ENCODE measurements at regions not wholly inside any gene's neighbourhood (a gene's known extent, or its start where the extent isn't known, plus 50 kb on each side); places are given as distances from the start of the nearest gene placed in this dataset.

GRCh38 chr1:192862271-192862670, 53.4 kb downstream of the RGS2 start:
- Histone ChIP-seq H3K9me3 (ENCODE audit: control insufficient read depth, low read length) (no peaks in the 10 kb centered on the region), H3K4me3 (ENCODE audit: insufficient read depth, low read depth, low read length) (no peak overlapping the region), H3K27me3 (ENCODE audit: control insufficient read depth, insufficient read depth, low read length, poor library complexity, severe bottlenecking) (no peaks in the 10 kb centered on the region), H3K36me3 (ENCODE audit: control insufficient read depth, insufficient read depth, low read length) (no peaks in the 10 kb centered on the region), H3K4me1 (ENCODE audit: control insufficient read depth, insufficient read depth, low read length) (no peaks in the 10 kb centered on the region), H3K27ac (ENCODE audit: insufficient read depth, low read depth, low read length, poor library complexity, severe bottlenecking) (no peak overlapping the region)
- WGBS, 2 experiments, result 92 to 93% methylated on average over 1 of the region's 1 CpG

- WGBS, 2 experiments, result 89 to 93% methylated on average over 3 to 5 of the region's 5 CpGs
- H3K4me1 ChIP-seq (ENCODE audit: control insufficient read depth, insufficient read depth, low read length), result no peaks in the 10 kb centered on the region
- no peaks in the 10 kb centered on the region for H3K36me3 ChIP-seq (ENCODE audit: control insufficient read depth, insufficient read depth, low read length)
- no peaks in the 10 kb centered on the region for H3K27me3 ChIP-seq (ENCODE audit: control insufficient read depth, insufficient read depth, low read length, poor library complexity, severe bottlenecking)
- no peaks in the 10 kb centered on the region for H3K9me3 ChIP-seq (ENCODE audit: control insufficient read depth, low read length)
- no peak overlapping the region for H3K4me3 ChIP-seq (ENCODE audit: insufficient read depth, low read depth, low read length)
- H3K27ac ChIP-seq (ENCODE audit: insufficient read depth, low read depth, low read length, poor library complexity, severe bottlenecking), result no peak overlapping the region
These were observed 57.5 kb downstream of the RGS2 start for GRCh38 chr1:192866241-192866868.

GRCh38 chr1:192867180-192867579, 58.3 kb downstream of the RGS2 start:
- no peaks in the 10 kb centered on the region for H3K4me1 ChIP-seq (ENCODE audit: control insufficient read depth, insufficient read depth, low read length)
- no peaks in the 10 kb centered on the region for H3K27me3 ChIP-seq (ENCODE audit: control insufficient read depth, insufficient read depth, low read length, poor library complexity, severe bottlenecking)
- no peaks in the 10 kb centered on the region for H3K36me3 ChIP-seq (ENCODE audit: control insufficient read depth, insufficient read depth, low read length)
- no peak overlapping the region for H3K4me3 ChIP-seq (ENCODE audit: insufficient read depth, low read depth, low read length)
- 86% methylated on average over 2 to 3 of the region's 4 CpGs for WGBS, 2 experiments
- no peak overlapping the region for H3K27ac ChIP-seq (ENCODE audit: insufficient read depth, low read depth, low read length, poor library complexity, severe bottlenecking)
- H3K9me3 ChIP-seq (ENCODE audit: control insufficient read depth, low read length), result no peaks in the 10 kb centered on the region

- Histone ChIP-seq H3K27ac (ENCODE audit: insufficient read depth, low read depth, low read length, poor library complexity, severe bottlenecking) (no peak overlapping the region), H3K4me1 (ENCODE audit: control insufficient read depth, insufficient read depth, low read length) (no peaks in the 10 kb centered on the region), H3K27me3 (ENCODE audit: control insufficient read depth, insufficient read depth, low read length, poor library complexity, severe bottlenecking) (no peaks in the 10 kb centered on the region), H3K9me3 (ENCODE audit: control insufficient read depth, low read length) (no peaks in the 10 kb centered on the region), H3K36me3 (ENCODE audit: control insufficient read depth, insufficient read depth, low read length) (no peaks in the 10 kb centered on the region), H3K4me3 (ENCODE audit: insufficient read depth, low read depth, low read length) (no peak overlapping the region)
- 89 to 98% methylated on average over 2 of the region's 4 CpGs for WGBS, 2 experiments
These were observed 60.6 kb downstream of the RGS2 start for GRCh38 chr1:192869308-192869940.

- Histone ChIP-seq H3K4me1 (ENCODE audit: control insufficient read depth, insufficient read depth, low read length) (no peaks in the 10 kb centered on the region), H3K9me3 (ENCODE audit: control insufficient read depth, low read length) (no peaks in the 10 kb centered on the region), H3K27me3 (ENCODE audit: control insufficient read depth, insufficient read depth, low read length, poor library complexity, severe bottlenecking) (no peaks in the 10 kb centered on the region), H3K27ac (ENCODE audit: insufficient read depth, low read depth, low read length, poor library complexity, severe bottlenecking) (no peak overlapping the region), H3K4me3 (ENCODE audit: insufficient read depth, low read depth, low read length) (no peak overlapping the region), H3K36me3 (ENCODE audit: control insufficient read depth, insufficient read depth, low read length) (no peaks in the 10 kb centered on the region)
- whole genome bisulfite sequencing, 2 experiments, result 89 to 95% methylated on average over 3 of the region's 3 CpGs
These were observed 63.2 kb downstream of the RGS2 start for GRCh38 chr1:192872010-192872409.

GRCh38 chr1:192873836-192874235, 65.0 kb downstream of the RGS2 start:
- no peaks in the 10 kb centered on the region for H3K4me1 ChIP-seq (ENCODE audit: control insufficient read depth, insufficient read depth, low read length)
- no peaks in the 10 kb centered on the region for H3K9me3 ChIP-seq (ENCODE audit: control insufficient read depth, low read length)
- H3K36me3 ChIP-seq (ENCODE audit: control insufficient read depth, insufficient read depth, low read length), result no peaks in the 10 kb centered on the region
- no peaks in the 10 kb centered on the region for H3K27me3 ChIP-seq (ENCODE audit: control insufficient read depth, insufficient read depth, low read length, poor library complexity, severe bottlenecking)
- no peak overlapping the region for H3K4me3 ChIP-seq (ENCODE audit: insufficient read depth, low read depth, low read length)
- H3K27ac ChIP-seq (ENCODE audit: insufficient read depth, low read depth, low read length, poor library complexity, severe bottlenecking), result no peak overlapping the region

GRCh38 chr1:192876633-192877032, 67.8 kb downstream of the RGS2 start:
- 100% methylated on average over 1 of the region's 1 CpG; no CpG with 5 or more reads in 1 of the 2 experiments for WGBS, 2 experiments
- H3K36me3 ChIP-seq (ENCODE audit: control insufficient read depth, insufficient read depth, low read length), result no peaks in the 10 kb centered on the region
- H3K27ac ChIP-seq (ENCODE audit: insufficient read depth, low read depth, low read length, poor library complexity, severe bottlenecking), result no peak overlapping the region
- H3K4me1 ChIP-seq (ENCODE audit: control insufficient read depth, insufficient read depth, low read length), result no peaks in the 10 kb centered on the region
- H3K9me3 ChIP-seq (ENCODE audit: control insufficient read depth, low read length), result no peaks in the 10 kb centered on the region
- H3K27me3 ChIP-seq (ENCODE audit: control insufficient read depth, insufficient read depth, low read length, poor library complexity, severe bottlenecking), result no peaks in the 10 kb centered on the region
- no peak overlapping the region for H3K4me3 ChIP-seq (ENCODE audit: insufficient read depth, low read depth, low read length)

GRCh38 chr1:192877283-192877886, 68.5 kb downstream of the RGS2 start:
- Histone ChIP-seq H3K4me1 (ENCODE audit: control insufficient read depth, insufficient read depth, low read length) (no peaks in the 10 kb centered on the region), H3K4me3 (ENCODE audit: insufficient read depth, low read depth, low read length) (no peak overlapping the region), H3K27me3 (ENCODE audit: control insufficient read depth, insufficient read depth, low read length, poor library complexity, severe bottlenecking) (no peaks in the 10 kb centered on the region), H3K27ac (ENCODE audit: insufficient read depth, low read depth, low read length, poor library complexity, severe bottlenecking) (no peak overlapping the region), H3K9me3 (ENCODE audit: control insufficient read depth, low read length) (no peaks in the 10 kb centered on the region), H3K36me3 (ENCODE audit: control insufficient read depth, insufficient read depth, low read length) (no peaks in the 10 kb centered on the region)
- WGBS, 2 experiments, result 90 to 100% methylated on average over 1 to 2 of the region's 2 CpGs

- Histone ChIP-seq H3K9me3 (ENCODE audit: control insufficient read depth, low read length) (no peaks in the 10 kb centered on the region), H3K4me3 (ENCODE audit: insufficient read depth, low read depth, low read length) (no peak overlapping the region), H3K4me1 (ENCODE audit: control insufficient read depth, insufficient read depth, low read length) (no peaks in the 10 kb centered on the region), H3K27ac (ENCODE audit: insufficient read depth, low read depth, low read length, poor library complexity, severe bottlenecking) (no peak overlapping the region), H3K27me3 (ENCODE audit: control insufficient read depth, insufficient read depth, low read length, poor library complexity, severe bottlenecking) (no peaks in the 10 kb centered on the region), H3K36me3 (ENCODE audit: control insufficient read depth, insufficient read depth, low read length) (no peaks in the 10 kb centered on the region)
- 92 to 98% methylated on average over 1 of the region's 1 CpG for WGBS, 2 experiments
These were observed 69.4 kb downstream of the RGS2 start for GRCh38 chr1:192878249-192878648.

- Histone ChIP-seq H3K9me3 (ENCODE audit: control insufficient read depth, low read length) (no peaks in the 10 kb centered on the region), H3K4me3 (ENCODE audit: insufficient read depth, low read depth, low read length) (no peak overlapping the region), H3K36me3 (ENCODE audit: control insufficient read depth, insufficient read depth, low read length) (no peaks in the 10 kb centered on the region), H3K27ac (ENCODE audit: insufficient read depth, low read depth, low read length, poor library complexity, severe bottlenecking) (no peak overlapping the region), H3K27me3 (ENCODE audit: control insufficient read depth, insufficient read depth, low read length, poor library complexity, severe bottlenecking) (no peaks in the 10 kb centered on the region), H3K4me1 (ENCODE audit: control insufficient read depth, insufficient read depth, low read length) (no peaks in the 10 kb centered on the region)
- WGBS, 2 experiments, result 57 to 77% methylated on average over 1 of the region's 1 CpG
These were observed 70.6 kb downstream of the RGS2 start for GRCh38 chr1:192879406-192879805.

Measured in ectodermal cell (in vitro differentiated cells).